Liver (tissue), 7 donors: ENCODE measurements at regions not wholly inside any gene's neighbourhood (a gene's known extent, or its start where the extent isn't known, plus 50 kb on each side); places are given as distances from the start of the nearest gene placed in this dataset.

ENCODE experiments used
- DNase-seq: peaks from one replicate; pipeline ENCODE4 v3.0.0-alpha.2; 2017; ENCODE audit warnings: low spot score
- H3K27ac ChIP-seq, 2 donors: one replicate each; pipeline ENCODE4 v1.7.0; 2013; ENCODE audit warnings: inconsistent platforms in 2 of 2, low read length in 2 of 2, control low read depth in 1 of 2, low read depth in 1 of 2, mild to moderate bottlenecking in 1 of 2
- H3K27me3 ChIP-seq, 4 donors: one replicate each; pipeline versions ENCODE4 v1.6.1 to v1.7.0; 2013; ENCODE audit warnings: low read length in 3 of 4, inconsistent platforms in 1 of 4, mild to moderate bottlenecking in 1 of 4, moderate library complexity in 1 of 4; ENCODE audit not compliant: control insufficient read depth in 4 of 4, insufficient read depth in 4 of 4
- H3K36me3 ChIP-seq, 4 donors: one replicate each; pipeline versions ENCODE4 v1.6.1 to v1.7.0; 2013; ENCODE audit warnings: low read length in 3 of 4, mild to moderate bottlenecking in 3 of 4, low read depth in 1 of 4, moderate library complexity in 1 of 4; ENCODE audit not compliant: control insufficient read depth in 4 of 4, insufficient read depth in 3 of 4
- H3K4me1 ChIP-seq, 4 donors: one replicate each; pipeline versions ENCODE4 v1.6.1 to v1.7.0; 2013; ENCODE audit warnings: low read length in 3 of 4, mild to moderate bottlenecking in 3 of 4, moderate library complexity in 1 of 4; ENCODE audit not compliant: control insufficient read depth in 4 of 4, insufficient read depth in 4 of 4
- H3K4me3 ChIP-seq, 3 donors: one replicate each; pipeline versions ENCODE4 v1.6.1 to v1.7.0; 2013; ENCODE audit warnings: low read length in 3 of 3, control low read depth in 1 of 3, low read depth in 1 of 3, mild to moderate bottlenecking in 1 of 3
- H3K9ac ChIP-seq, 2 donors: one replicate each; pipeline ENCODE4 v1.7.0; 2013; ENCODE audit warnings: low read length in 2 of 2, mild to moderate bottlenecking in 2 of 2, moderate library complexity in 2 of 2, control low read depth in 1 of 2, low read depth in 1 of 2
- H3K9me3 ChIP-seq, 4 donors: one replicate each; pipeline versions ENCODE4 v1.6.1 to v1.7.0; 2013; ENCODE audit warnings: low read length in 3 of 4; ENCODE audit not compliant: control insufficient read depth in 4 of 4
- FOXA1 ChIP-seq: IDR thresholded peaks from 2 replicates; pipeline ENCODE4 v1.6.1; 2016; ENCODE audit warnings: antibody characterized with exemption
- FOXA2 ChIP-seq: IDR thresholded peaks from 2 replicates; pipeline ENCODE4 v1.6.1; 2016; ENCODE audit warnings: antibody characterized with exemption
- GABPA ChIP-seq, 2 donors: IDR thresholded peaks in 1 of 2; conservative IDR thresholded peaks in 1 of 2; 2 replicates each; pipeline ENCODE4 v1.6.1; 2016; ENCODE audit warnings: antibody characterized with exemption in 2 of 2, mild to moderate bottlenecking in 1 of 2, moderate library complexity in 1 of 2
- HNF4G ChIP-seq: IDR thresholded peaks from 2 replicates; pipeline ENCODE4 v1.6.1; 2016; ENCODE audit warnings: antibody characterized with exemption
- JUND ChIP-seq, 2 donors: IDR thresholded peaks; 2 replicates each; pipeline ENCODE4 v1.6.1; 2016; ENCODE audit warnings: antibody characterized with exemption in 2 of 2
- TAF1 ChIP-seq: conservative IDR thresholded peaks from 2 replicates; pipeline ENCODE4 v1.6.1; 2016; ENCODE audit warnings: antibody characterized with exemption, mild to moderate bottlenecking
- YY1 ChIP-seq: IDR thresholded peaks from 2 replicates; pipeline ENCODE4 v1.6.1; 2016; ENCODE audit warnings: antibody characterized with exemption, mild to moderate bottlenecking
- WGBS: extraction: QIAGEN DNeasy Blood & Tissue Kit; methylation state at CpG from one replicate; pipeline ENCODE4 v1.1.7; 2013; 5-methylcytosine and 5-hydroxymethylcytosine counted together
- TF ChIP-seq, protein P1 (sequence below): IDR thresholded peaks from 2 replicates; pipeline ENCODE4 v1.6.1; 2016; ENCODE audit warnings: antibody characterized with exemption
- donor health status: healthy.
- donor health status: healthy.
- donor health status: healthy.
- donor health status: healthy.

DNA sequence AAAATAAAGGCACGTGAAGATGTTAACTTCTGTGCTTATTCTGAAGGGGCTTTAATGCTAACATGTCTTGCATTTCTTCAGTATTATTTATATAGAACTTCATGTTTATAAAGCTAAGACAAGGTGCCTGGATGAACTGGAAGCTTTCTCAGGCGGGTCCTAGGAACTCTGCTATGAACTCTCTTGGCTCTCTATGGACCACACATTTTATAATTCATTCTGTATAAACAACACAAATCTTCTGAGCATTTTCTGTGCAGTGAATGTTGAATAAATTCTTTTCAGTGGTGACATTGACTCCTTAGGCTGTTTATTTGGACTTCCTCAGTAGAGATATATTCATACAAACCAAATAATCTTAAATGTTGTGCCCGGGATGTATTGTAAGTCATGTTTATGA, 79.6 kb downstream of the TRIL start:
- TF ChIP-seq HNF4G (no peak), JUND (IDR thresholded peaks at IDR 0.05) (no peak), FOXA2 (no peak), YY1 (no peak), GABPA (IDR thresholded peaks at IDR 0.05 in 1 of 2, conservative IDR thresholded peaks at IDR 0.05 in 1 of 2) (no peak), TAF1 (no peak), FOXA1 (no peak)
- TF ChIP-seq, protein P1, sequence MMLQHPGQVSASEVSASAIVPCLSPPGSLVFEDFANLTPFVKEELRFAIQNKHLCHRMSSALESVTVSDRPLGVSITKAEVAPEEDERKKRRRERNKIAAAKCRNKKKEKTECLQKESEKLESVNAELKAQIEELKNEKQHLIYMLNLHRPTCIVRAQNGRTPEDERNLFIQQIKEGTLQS = no peak
- WGBS = 85% methylated on average over 3 of the region's 3 CpGs
- Histone ChIP-seq H3K9me3 (no peaks in the 10 kb centered on the region), H3K4me3 (no peak overlapping the region), H3K9ac (no peak overlapping the region), H3K27ac (no peak overlapping the region), H3K4me1 (no peaks in the 10 kb centered on the region), H3K27me3 (no peaks in the 10 kb centered on the region), H3K36me3 (no peaks in the 10 kb centered on the region)
- no peak for DNase-seq
